Uterus (tissue), 2 donors: ENCODE measurements at regions not wholly inside any gene's neighbourhood (a gene's known extent, or its start where the extent isn't known, plus 50 kb on each side); places are given as distances from the start of the nearest gene placed in this dataset.

Experiments
- POLR2A ChIP-seq, 2 donors: fragments of 450-650 bp; IDR thresholded peaks; one replicate each; pipeline ENCODE4 v1.6.1; 2016; ENCODE audit warnings: antibody characterized with exemption in 2 of 2, mild to moderate bottlenecking in 1 of 2, moderate library complexity in 1 of 2
- TF ChIP-seq, protein P1 (sequence below), 4 experiments: fragments of 200-600 bp in 2 of 4; fragments of 450-650 bp in 2 of 4; sonication (generic) in 2 of 4; IDR thresholded peaks; one replicate each; pipeline ENCODE4 v1.5.1; 2016 to 2019; ENCODE audit warnings: antibody characterized with exemption in 4 of 4, mild to moderate bottlenecking in 2 of 4, moderate library complexity in 1 of 4

DNA sequence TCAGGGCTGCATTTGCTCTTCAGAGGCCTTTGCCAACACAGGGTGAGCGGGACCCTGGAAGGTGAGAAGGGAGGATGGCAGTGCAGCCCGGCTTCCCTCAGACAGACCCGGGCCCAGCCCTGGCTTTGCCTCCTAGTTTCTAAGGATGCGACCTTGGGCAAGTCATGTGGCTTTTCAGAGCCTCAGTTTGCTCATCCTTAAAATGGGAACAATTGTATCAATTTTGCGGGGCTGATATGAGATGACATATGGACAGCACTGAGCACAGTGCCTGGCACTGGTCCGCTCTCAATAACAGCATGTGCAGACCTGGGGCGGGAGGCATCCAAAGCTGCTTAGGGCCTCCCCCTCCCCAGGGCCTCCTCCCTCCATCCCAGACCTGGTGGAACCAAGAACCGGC is 74.7 kb upstream of the THY1 start:
- TF ChIP-seq, protein P1, sequence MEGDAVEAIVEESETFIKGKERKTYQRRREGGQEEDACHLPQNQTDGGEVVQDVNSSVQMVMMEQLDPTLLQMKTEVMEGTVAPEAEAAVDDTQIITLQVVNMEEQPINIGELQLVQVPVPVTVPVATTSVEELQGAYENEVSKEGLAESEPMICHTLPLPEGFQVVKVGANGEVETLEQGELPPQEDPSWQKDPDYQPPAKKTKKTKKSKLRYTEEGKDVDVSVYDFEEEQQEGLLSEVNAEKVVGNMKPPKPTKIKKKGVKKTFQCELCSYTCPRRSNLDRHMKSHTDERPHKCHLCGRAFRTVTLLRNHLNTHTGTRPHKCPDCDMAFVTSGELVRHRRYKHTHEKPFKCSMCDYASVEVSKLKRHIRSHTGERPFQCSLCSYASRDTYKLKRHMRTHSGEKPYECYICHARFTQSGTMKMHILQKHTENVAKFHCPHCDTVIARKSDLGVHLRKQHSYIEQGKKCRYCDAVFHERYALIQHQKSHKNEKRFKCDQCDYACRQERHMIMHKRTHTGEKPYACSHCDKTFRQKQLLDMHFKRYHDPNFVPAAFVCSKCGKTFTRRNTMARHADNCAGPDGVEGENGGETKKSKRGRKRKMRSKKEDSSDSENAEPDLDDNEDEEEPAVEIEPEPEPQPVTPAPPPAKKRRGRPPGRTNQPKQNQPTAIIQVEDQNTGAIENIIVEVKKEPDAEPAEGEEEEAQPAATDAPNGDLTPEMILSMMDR (IDR thresholded peaks at IDR 0.05) = no peak
- TF ChIP-seq POLR2A (IDR thresholded peaks at IDR 0.05) = no peak
